Activated naive CD4-positive, alpha-beta T cell treated with anti-CD3 and anti-CD28 coated beads for 36 hours (primary cell): ENCODE measurements at regions not wholly inside any gene's neighbourhood (a gene's known extent, or its start where the extent isn't known, plus 50 kb on each side); places are given as distances from the start of the nearest gene placed in this dataset.
"Not testable (repeated sequence)": the region's sequence is repeated elsewhere in the genome, so short reads cannot be mapped to it uniquely, and the experiment has no call there.

Source experiments
- CTCF ChIA-PET: fragments of 350-600 bp; sonication (Branson Sonifier 250); formaldehyde crosslinking; loops from one replicate; lab custom pipeline; 2021; ENCODE audit warnings: antibody characterized with exemption; lab: Charles Lee
- DNase-seq: peaks from one replicate; pipeline ENCODE4 v3.0.0-alpha.2; 2020
- H3K27ac Mint-ChIP-seq: one replicate; pipeline ENCODE4 v1.8.0; 2021; ENCODE audit warnings: mild to moderate bottlenecking, mixed read lengths
- H3K27me3 Mint-ChIP-seq: one replicate; pipeline ENCODE4 v1.8.0; 2021; ENCODE audit warnings: low read depth, mixed read lengths
- H3K36me3 Mint-ChIP-seq: one replicate; pipeline ENCODE4 v1.8.0; 2021; ENCODE audit warnings: low read depth, mixed read lengths
- H3K4me1 Mint-ChIP-seq: one replicate; pipeline ENCODE4 v1.8.0; 2021; ENCODE audit warnings: low read depth, mixed read lengths
- H3K4me3 Mint-ChIP-seq: one replicate; pipeline ENCODE4 v1.8.0; 2021; ENCODE audit warnings: mild to moderate bottlenecking, moderate library complexity, mixed read lengths
- H3K9me3 Mint-ChIP-seq: one replicate; pipeline ENCODE4 v1.8.0; 2021; ENCODE audit warnings: mixed read lengths
- intact Hi-C: fragments of 100-400 bp; cut with micrococcal nuclease; formaldehyde crosslinking; loops from one replicate; pipeline ENCODE4 v1.15.1; 2023

GRCh38 chr10:28393956-28394568 lies 91.2 kb upstream of the MPP7 start:
- intact Hi-C loops: loop anchor here (1.0 to 5.0 kb wide), 3 partner anchors 13 to 737 kb away; no protein-coding TSS in a partner anchor

GRCh38 chr10:28396331-28396730 lies 93.5 kb upstream of the MPP7 start:
- CTCF ChIA-PET: interaction anchor here (1.0 kb wide), 1 partner anchor 13 kb away, joined by 3 read pairs; no protein-coding TSS in a partner anchor
- no peak for DNase-seq
- peaks cover 4% of the 10 kb centered on the region for H3K4me1 Mint-ChIP-seq
- no peaks in the 10 kb centered on the region for H3K36me3 Mint-ChIP-seq
- no peaks in the 10 kb centered on the region for H3K9me3 Mint-ChIP-seq
- no peak overlapping the region for H3K4me3 Mint-ChIP-seq
- intact Hi-C loops: no loop called here
- no peaks in the 10 kb centered on the region for H3K27me3 Mint-ChIP-seq
- no peak overlapping the region for H3K27ac Mint-ChIP-seq

More at GRCh38 chr10:28393956-28394568, 91.2 kb upstream of the MPP7 start:
- H3K4me3 Mint-ChIP-seq: no peak overlapping the region
- H3K36me3 Mint-ChIP-seq: no peaks in the 10 kb centered on the region
- H3K9me3 Mint-ChIP-seq: no peaks in the 10 kb centered on the region
- H3K27me3 Mint-ChIP-seq: no peaks in the 10 kb centered on the region
- CTCF ChIA-PET: interaction anchor here (0.6 to 4.6 kb wide), 38 partner anchors 8 to 927 kb away, joined by 3 to 99 read pairs (median 4); partner anchors contain the start of gene MPP7
- H3K4me1 Mint-ChIP-seq: peaks cover 4% of the 10 kb centered on the region
- DNase-seq: peak; percentile 83
- H3K27ac Mint-ChIP-seq: no peak overlapping the region

- no peaks in the 10 kb centered on the region for H3K9me3 Mint-ChIP-seq
- no peak overlapping the region for H3K27ac Mint-ChIP-seq
- CTCF ChIA-PET: no interaction called here
- H3K27me3 Mint-ChIP-seq: no peaks in the 10 kb centered on the region
- no peaks in the 10 kb centered on the region for H3K36me3 Mint-ChIP-seq
- intact Hi-C loops: no loop called here
- H3K4me3 Mint-ChIP-seq: no peak overlapping the region
- H3K4me1 Mint-ChIP-seq: peaks cover 4% of the 10 kb centered on the region
- DNase-seq: no peak
These were observed 94.4 kb upstream of the MPP7 start for GRCh38 chr10:28397229-28397628.

GRCh38 chr10:28400176-28400575 lies 97.3 kb upstream of the MPP7 start:
- Mint-ChIP-seq H3K36me3 (no peaks in the 10 kb centered on the region), H3K4me1 (peaks cover 5% of the 10 kb centered on the region), H3K4me3 (no peak overlapping the region), H3K27me3 (peaks cover 2% of the 10 kb centered on the region), H3K9me3 (no peaks in the 10 kb centered on the region), H3K27ac (no peak overlapping the region)
- intact Hi-C loops: no loop called here
- DNase-seq: no peak
- CTCF ChIA-PET: no interaction called here

- peaks cover 5% of the 10 kb centered on the region for H3K4me1 Mint-ChIP-seq
- DNase-seq: no peak
- CTCF ChIA-PET: no interaction called here
- no peak overlapping the region for H3K4me3 Mint-ChIP-seq
- intact Hi-C loops: no loop called here
- H3K27me3 Mint-ChIP-seq: peaks cover 2% of the 10 kb centered on the region
- H3K9me3 Mint-ChIP-seq: no peaks in the 10 kb centered on the region
- no peaks in the 10 kb centered on the region for H3K36me3 Mint-ChIP-seq
- no peak overlapping the region for H3K27ac Mint-ChIP-seq
These were observed 97.8 kb upstream of the MPP7 start for GRCh38 chr10:28400681-28401080.

- H3K27me3 Mint-ChIP-seq, H3K36me3 Mint-ChIP-seq, intact Hi-C loops, DNase-seq, H3K9me3 Mint-ChIP-seq, H3K4me1 Mint-ChIP-seq, H3K27ac Mint-ChIP-seq, H3K4me3 Mint-ChIP-seq: not testable (repeated sequence)
- CTCF ChIA-PET: interaction anchor here (1.5 to 1.7 kb wide), 2 partner anchors 10 to 21 kb away, joined by 5 read pairs; no protein-coding TSS in a partner anchor
These were observed 99.8 kb upstream of the MPP7 start for GRCh38 chr10:28402611-28403073.

GRCh38 chr10:28403090-28403489 lies 100.2 kb upstream of the MPP7 start:
- H3K9me3 Mint-ChIP-seq: no peaks in the 10 kb centered on the region
- H3K36me3 Mint-ChIP-seq: no peaks in the 10 kb centered on the region
- no peak overlapping the region for H3K4me3 Mint-ChIP-seq
- H3K27ac Mint-ChIP-seq: no peak overlapping the region
- CTCF ChIA-PET: interaction anchor here (0.6 to 1.5 kb wide), 3 partner anchors 10 to 242 kb away, joined by 3 to 5 read pairs (median 3); no protein-coding TSS in a partner anchor
- DNase-seq: no peak
- peaks cover 5% of the 10 kb centered on the region for H3K4me1 Mint-ChIP-seq
- intact Hi-C loops: no loop called here
- peaks cover 4% of the 10 kb centered on the region for H3K27me3 Mint-ChIP-seq

- CTCF ChIA-PET: interaction anchor here (0.5 to 3.5 kb wide), 4 partner anchors 12 to 75 kb away, joined by 3 to 14 read pairs (median 3); no protein-coding TSS in a partner anchor
- no peak for DNase-seq
- H3K27ac Mint-ChIP-seq: no peak overlapping the region
- H3K27me3 Mint-ChIP-seq: peaks cover 15% of the 10 kb centered on the region
- H3K4me3 Mint-ChIP-seq: no peak overlapping the region
- intact Hi-C loops: no loop called here
- H3K36me3 Mint-ChIP-seq: no peaks in the 10 kb centered on the region
- peaks cover 11% of the 10 kb centered on the region for H3K4me1 Mint-ChIP-seq
- H3K9me3 Mint-ChIP-seq: peaks cover under 1% of the 10 kb centered on the region
These were observed 105.4 kb upstream of the MPP7 start for GRCh38 chr10:28408237-28408777.

GRCh38 chr10:28410420-28411135 lies 107.7 kb upstream of the MPP7 start:
- CTCF ChIA-PET: interaction anchor here (0.6 to 3.5 kb wide), 2 partner anchors 9 to 17 kb away, joined by 5 to 14 read pairs; no protein-coding TSS in a partner anchor
- intact Hi-C loops: loop anchor here (1.0 to 5.0 kb wide), 5 partner anchors 42 to 192 kb away; partner anchors contain the start of gene WAC
- no peak overlapping the region for H3K27ac Mint-ChIP-seq

GRCh38 chr10:28411136-28411460 lies 108.2 kb upstream of the MPP7 start:
- CTCF ChIA-PET: interaction anchor here (0.6 to 3.5 kb wide), 2 partner anchors 9 to 18 kb away, joined by 5 to 14 read pairs; no protein-coding TSS in a partner anchor
- Mint-ChIP-seq H3K4me3 (no peak overlapping the region), H3K27me3 (peaks cover 15% of the 10 kb centered on the region), H3K9me3 (peaks cover 2% of the 10 kb centered on the region), H3K27ac (no peak overlapping the region), H3K36me3 (no peaks in the 10 kb centered on the region), H3K4me1 (peaks cover 11% of the 10 kb centered on the region)
- no peak for DNase-seq
- intact Hi-C loops: loop anchor here (1.0 to 5.0 kb wide), 5 partner anchors 43 to 193 kb away; partner anchors contain the start of gene WAC

More at GRCh38 chr10:28410420-28411135, 107.7 kb upstream of the MPP7 start:
- Mint-ChIP-seq H3K9me3 (peaks cover 2% of the 10 kb centered on the region), H3K4me1 (peaks cover 11% of the 10 kb centered on the region), H3K36me3 (no peaks in the 10 kb centered on the region), H3K27me3 (peaks cover 15% of the 10 kb centered on the region), H3K4me3 (no peak overlapping the region)
- no peak for DNase-seq

- Mint-ChIP-seq H3K27me3 (peaks cover 15% of the 10 kb centered on the region), H3K4me3 (no peak overlapping the region), H3K36me3 (no peaks in the 10 kb centered on the region), H3K4me1 (peaks cover 11% of the 10 kb centered on the region), H3K9me3 (peaks cover 2% of the 10 kb centered on the region), H3K27ac (no peak overlapping the region)
- peak; percentile 72 for DNase-seq
- CTCF ChIA-PET: interaction anchor here (0.6 to 3.5 kb wide), 2 partner anchors 10 to 18 kb away, joined by 5 to 14 read pairs; no protein-coding TSS in a partner anchor
- intact Hi-C loops: loop anchor here (1.0 to 5.0 kb wide), 5 partner anchors 43 to 193 kb away; partner anchors contain the start of gene WAC
These were observed 108.8 kb upstream of the MPP7 start for GRCh38 chr10:28411648-28412047.

- Mint-ChIP-seq H3K9me3 (peaks cover 2% of the 10 kb centered on the region), H3K36me3 (no peaks in the 10 kb centered on the region), H3K27me3 (peaks cover 6% of the 10 kb centered on the region), H3K4me1 (no peaks in the 10 kb centered on the region), H3K4me3 (no peak overlapping the region), H3K27ac (no peak overlapping the region)
- intact Hi-C loops: no loop called here
- DNase-seq: no peak
- CTCF ChIA-PET: interaction anchor here (1.1 kb wide), 1 partner anchor 24 kb away, joined by 3 read pairs; no protein-coding TSS in a partner anchor
These were observed 114.8 kb upstream of the WAC start for GRCh38 chr10:28418069-28418468.
